ENCODE measurements at regions not wholly inside any gene's neighbourhood (a gene's known extent, or its start where the extent isn't known, plus 50 kb on each side); places are given as distances from the start of the nearest gene placed in this dataset.

GRCh38 chr1:82451191-82451590, 650.5 kb downstream of the ADGRL2 start:
- no peak overlapping the region for H3K4me3 ChIP-seq (ENCODE audit: low read depth, low read length, poor library complexity, severe bottlenecking)
- H3K9me3 ChIP-seq (ENCODE audit: low read depth, low read length, poor library complexity, severe bottlenecking) = peaks cover 5% of the 10 kb centered on the region
- no peak for DNase-seq (ENCODE audit: low spot score)
- H3K27me3 ChIP-seq (replicated peaks; ENCODE audit: insufficient read depth, low read depth, low read length, poor library complexity) = no peaks in the 10 kb centered on the region
- TF ChIP-seq EZH2 (IDR thresholded peaks at IDR 0.05; ENCODE audit: borderline replicate concordance, low read depth, low read length, poor library complexity, severe bottlenecking) (no peak), CTCF (conservative IDR thresholded peaks at IDR 0.05; ENCODE audit: low read depth, low read length) (no peak)
- ChIA-PET CTCF (no interaction called here), POLR2A (ENCODE audit: low non-redundant PET) (no interaction called here)
- no TSS peak for BruUV-seq (replicated peaks)
- H3K4me1 ChIP-seq (ENCODE audit: insufficient read depth, low read length, poor library complexity, severe bottlenecking) = no peaks in the 10 kb centered on the region
- H3K36me3 ChIP-seq (ENCODE audit: insufficient read depth, low read length, poor library complexity, severe bottlenecking) = no peaks in the 10 kb centered on the region
- intact Hi-C loops (cut with micrococcal nuclease; ENCODE audit: unreplicated experiment) = no loop called here
- no peak overlapping the region for H3K27ac ChIP-seq (ENCODE audit: low read depth, low read length, poor library complexity, severe bottlenecking)

GRCh38 chr1:82449506-82450057, 648.8 kb downstream of the ADGRL2 start:
- no peak overlapping the region for H3K4me3 ChIP-seq (ENCODE audit: low read depth, low read length, poor library complexity, severe bottlenecking)
- BruUV-seq (replicated peaks) = no TSS peak
- ChIA-PET POLR2A (ENCODE audit: low non-redundant PET) (no interaction called here), CTCF (no interaction called here)
- DNase-seq (ENCODE audit: low spot score) = no peak
- H3K27me3 ChIP-seq (replicated peaks; ENCODE audit: insufficient read depth, low read depth, low read length, poor library complexity) = no peaks in the 10 kb centered on the region
- no peak overlapping the region for H3K27ac ChIP-seq (ENCODE audit: low read depth, low read length, poor library complexity, severe bottlenecking)
- intact Hi-C loops (cut with micrococcal nuclease; ENCODE audit: unreplicated experiment) = no loop called here
- H3K36me3 ChIP-seq (ENCODE audit: insufficient read depth, low read length, poor library complexity, severe bottlenecking) = no peaks in the 10 kb centered on the region
- H3K9me3 ChIP-seq (ENCODE audit: low read depth, low read length, poor library complexity, severe bottlenecking) = peaks cover 5% of the 10 kb centered on the region
- H3K4me1 ChIP-seq (ENCODE audit: insufficient read depth, low read length, poor library complexity, severe bottlenecking) = no peaks in the 10 kb centered on the region
- no peak for TF ChIP-seq CTCF (conservative IDR thresholded peaks at IDR 0.05; ENCODE audit: low read depth, low read length)
- no peak for TF ChIP-seq EZH2 (IDR thresholded peaks at IDR 0.05; ENCODE audit: borderline replicate concordance, low read depth, low read length, poor library complexity, severe bottlenecking)

DNA sequence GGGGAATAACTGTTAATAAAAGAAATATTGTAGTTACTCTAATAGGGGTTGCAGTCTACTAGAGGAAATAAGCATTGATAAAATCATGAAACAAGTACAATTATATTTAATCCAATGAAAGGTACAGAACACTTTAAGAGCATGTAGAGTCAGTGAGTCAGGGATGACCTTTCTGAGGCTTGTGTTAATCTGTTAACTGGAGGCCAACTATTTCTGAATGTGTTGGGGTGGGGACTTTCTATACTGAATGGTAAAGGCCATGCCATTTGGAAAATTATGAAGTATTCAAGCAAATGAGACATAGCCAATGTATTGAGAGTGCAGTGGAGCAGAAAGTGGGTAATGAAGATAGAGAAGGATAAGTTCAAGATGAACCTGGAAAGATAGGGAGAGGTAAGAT, 646.2 kb downstream of the ADGRL2 start:
- CTCF ChIA-PET = no interaction called here

More for the DNA sequence above, 646.2 kb downstream of the ADGRL2 start:
- Histone ChIP-seq H3K27me3 (replicated peaks; ENCODE audit: insufficient read depth, low read depth, low read length, poor library complexity) (no peaks in the 10 kb centered on the region), H3K4me3 (ENCODE audit: low read depth, low read length, poor library complexity, severe bottlenecking) (no peak overlapping the region), H3K4me1 (ENCODE audit: insufficient read depth, low read length, poor library complexity, severe bottlenecking) (no peaks in the 10 kb centered on the region), H3K9me3 (ENCODE audit: low read depth, low read length, poor library complexity, severe bottlenecking) (peaks cover under 1% of the 10 kb centered on the region), H3K36me3 (ENCODE audit: insufficient read depth, low read length, poor library complexity, severe bottlenecking) (no peaks in the 10 kb centered on the region), H3K27ac (ENCODE audit: low read depth, low read length, poor library complexity, severe bottlenecking) (no peak overlapping the region)
- POLR2A ChIA-PET (ENCODE audit: low non-redundant PET) = no interaction called here
- TF ChIP-seq EZH2 (IDR thresholded peaks at IDR 0.05; ENCODE audit: borderline replicate concordance, low read depth, low read length, poor library complexity, severe bottlenecking) (no peak), CTCF (conservative IDR thresholded peaks at IDR 0.05; ENCODE audit: low read depth, low read length) (no peak)
- no TSS peak for BruUV-seq (replicated peaks)
- DNase-seq (ENCODE audit: low spot score) = no peak
- intact Hi-C loops (cut with micrococcal nuclease; ENCODE audit: unreplicated experiment) = no loop called here

Measured in A673 (cell line).